ENCODE measurements at regions not wholly inside any gene's neighbourhood (a gene's known extent, or its start where the extent isn't known, plus 50 kb on each side); places are given as distances from the start of the nearest gene placed in this dataset.

DNA sequence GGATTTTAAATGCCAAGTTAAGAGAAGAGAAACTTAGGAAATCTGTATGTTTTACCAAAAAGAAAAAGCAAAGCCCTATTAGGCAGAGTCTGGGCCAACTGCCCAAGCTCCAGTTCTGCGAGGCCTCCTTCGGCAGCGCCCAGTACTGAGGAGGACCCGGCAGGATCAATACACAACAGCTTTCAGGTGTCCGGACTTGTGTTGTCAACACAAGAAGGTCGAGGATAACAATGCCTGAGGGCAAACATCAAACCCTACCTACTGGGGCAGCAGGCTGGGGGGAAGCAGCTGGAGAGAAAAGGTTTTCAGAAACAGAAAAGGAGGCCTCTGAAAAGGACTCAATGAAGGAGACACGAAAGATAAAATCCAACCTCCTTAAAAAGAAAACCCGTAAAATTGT lies 98.1 kb upstream of the GJB5 start:
- Histone ChIP-seq H3K4me3 (ENCODE audit: control insufficient read depth in 2 of 3, extremely low read depth in 1 of 3, insufficient read depth in 2 of 3, low read depth in 1 of 3, low read length in 3 of 3) (no peak overlapping the region), H3K9me3 (ENCODE audit: control insufficient read depth, low read depth, low read length) (no peaks in the 10 kb centered on the region), H3K4me2 (ENCODE audit: control insufficient read depth, extremely low read depth, insufficient read depth, low read depth, low read length) (no peak overlapping the region), H3K36me3 (ENCODE audit: control insufficient read depth in 2 of 2, extremely low read depth in 1 of 2, insufficient read depth in 2 of 2, low read length in 2 of 2) (no peaks in the 10 kb centered on the region), H3K4me1 (ENCODE audit: control insufficient read depth, extremely low read depth, insufficient read depth, low read length) (no peaks in the 10 kb centered on the region), H3K79me2 (ENCODE audit: control insufficient read depth, insufficient read depth, low read length) (no peaks in the 10 kb centered on the region), H3K27ac (ENCODE audit: control insufficient read depth, insufficient read depth, low read length) (no peak overlapping the region), H3K27me3 (ENCODE audit: control insufficient read depth, extremely low read depth, insufficient read depth, low read length) (peaks cover 7% of the 10 kb centered on the region), H2AFZ (ENCODE audit: control insufficient read depth, low read length) (no peak overlapping the region), H3K9ac (ENCODE audit: control insufficient read depth, extremely low read depth, insufficient read depth, low read length) (no peak overlapping the region), H3K9me1 (ENCODE audit: control insufficient read depth, extremely low read depth, insufficient read depth, low read length) (no peaks in the 10 kb centered on the region), H4K20me1 (ENCODE audit: control insufficient read depth, extremely low read depth, insufficient read depth, low read length) (no peaks in the 10 kb centered on the region)
- DNase-seq (ENCODE audit: low read depth, low spot score): no peak
- no peak for TF ChIP-seq CTCF (optimal IDR thresholded peaks at IDR 0.05 in 1 of 3, IDR thresholded peaks at IDR 0.05 in 1 of 3, conservative IDR thresholded peaks at IDR 0.05 in 1 of 3; ENCODE audit: extremely low read depth in 1 of 3, insufficient read depth in 2 of 3, low read length in 3 of 3)
- TF ChIP-seq EZH2 (IDR thresholded peaks at IDR 0.05; ENCODE audit: low read length): no peak
- dilution Hi-C loops (cut with MboI; ENCODE audit: extremely low pct_ligation_motif_present, low sequenced_read_pairs): no loop called here
- no peak for FAIRE-seq

- DNase-seq (ENCODE audit: low read depth, low spot score) (no peak), FAIRE-seq (no peak)
- H3K79me2 ChIP-seq (ENCODE audit: control insufficient read depth, insufficient read depth, low read length): no peaks in the 10 kb centered on the region
- peaks cover 7% of the 10 kb centered on the region for H3K27me3 ChIP-seq (ENCODE audit: control insufficient read depth, extremely low read depth, insufficient read depth, low read length)
- no peaks in the 10 kb centered on the region for H3K9me3 ChIP-seq (ENCODE audit: control insufficient read depth, low read depth, low read length)
- no peaks in the 10 kb centered on the region for H3K36me3 ChIP-seq (ENCODE audit: control insufficient read depth in 2 of 2, extremely low read depth in 1 of 2, insufficient read depth in 2 of 2, low read length in 2 of 2)
- H3K9me1 ChIP-seq (ENCODE audit: control insufficient read depth, extremely low read depth, insufficient read depth, low read length): no peaks in the 10 kb centered on the region
- no peak for TF ChIP-seq EZH2 (IDR thresholded peaks at IDR 0.05; ENCODE audit: low read length)
- no peak for TF ChIP-seq CTCF (optimal IDR thresholded peaks at IDR 0.05 in 1 of 3, IDR thresholded peaks at IDR 0.05 in 1 of 3, conservative IDR thresholded peaks at IDR 0.05 in 1 of 3; ENCODE audit: extremely low read depth in 1 of 3, insufficient read depth in 2 of 3, low read length in 3 of 3)
- H3K4me3 ChIP-seq (ENCODE audit: control insufficient read depth in 2 of 3, extremely low read depth in 1 of 3, insufficient read depth in 2 of 3, low read depth in 1 of 3, low read length in 3 of 3): no peak overlapping the region
- H3K4me2 ChIP-seq (ENCODE audit: control insufficient read depth, extremely low read depth, insufficient read depth, low read depth, low read length): no peak overlapping the region
- dilution Hi-C loops (cut with MboI; ENCODE audit: extremely low pct_ligation_motif_present, low sequenced_read_pairs): no loop called here
- H2AFZ ChIP-seq (ENCODE audit: control insufficient read depth, low read length): no peak overlapping the region
- no peak overlapping the region for H3K27ac ChIP-seq (ENCODE audit: control insufficient read depth, insufficient read depth, low read length)
- H3K4me1 ChIP-seq (ENCODE audit: control insufficient read depth, extremely low read depth, insufficient read depth, low read length): no peaks in the 10 kb centered on the region
- no peak overlapping the region for H3K9ac ChIP-seq (ENCODE audit: control insufficient read depth, extremely low read depth, insufficient read depth, low read length)
- H4K20me1 ChIP-seq (ENCODE audit: control insufficient read depth, extremely low read depth, insufficient read depth, low read length): no peaks in the 10 kb centered on the region
These were observed 97.6 kb upstream of the GJB5 start for GRCh38 chr1:34657266-34657665.
